Mammary epithelial cell (primary cell): ENCODE measurements at regions not wholly inside any gene's neighbourhood (a gene's known extent, or its start where the extent isn't known, plus 50 kb on each side); places are given as distances from the start of the nearest gene placed in this dataset.

Source experiments
- CTCF ChIP-seq, 2 donors: IDR thresholded peaks in 1 of 2; conservative IDR thresholded peaks in 1 of 2; 2 replicates each; pipeline ENCODE4 v1.5.1; 2011 to 2012; ENCODE audit warnings: inconsistent platforms in 2 of 2, low read length in 2 of 2, mild to moderate bottlenecking in 2 of 2, control low read depth in 1 of 2, low read depth in 1 of 2; ENCODE audit not compliant: insufficient read depth in 1 of 2; ENCODE audit errors: extremely low read depth in 1 of 2
- EZH2 ChIP-seq: IDR thresholded peaks from 2 replicates; pipeline ENCODE4 v1.6.1; 2012; ENCODE audit warnings: low read length, inconsistent platforms, borderline replicate concordance

GRCh38 chr2:228819701-228820100 lies 451.4 kb downstream of the PID1 start:
- TF ChIP-seq CTCF (conservative IDR thresholded peaks at IDR 0.05 in 1 of 2, IDR thresholded peaks at IDR 0.05 in 1 of 2; ENCODE audit: extremely low read depth in 1 of 2, insufficient read depth in 1 of 2, low read depth in 1 of 2, low read length in 2 of 2), result no peak
- no peak for TF ChIP-seq EZH2
